ENCODE measurements at regions not wholly inside any gene's neighbourhood (a gene's known extent, or its start where the extent isn't known, plus 50 kb on each side); places are given as distances from the start of the nearest gene placed in this dataset.

DNA sequence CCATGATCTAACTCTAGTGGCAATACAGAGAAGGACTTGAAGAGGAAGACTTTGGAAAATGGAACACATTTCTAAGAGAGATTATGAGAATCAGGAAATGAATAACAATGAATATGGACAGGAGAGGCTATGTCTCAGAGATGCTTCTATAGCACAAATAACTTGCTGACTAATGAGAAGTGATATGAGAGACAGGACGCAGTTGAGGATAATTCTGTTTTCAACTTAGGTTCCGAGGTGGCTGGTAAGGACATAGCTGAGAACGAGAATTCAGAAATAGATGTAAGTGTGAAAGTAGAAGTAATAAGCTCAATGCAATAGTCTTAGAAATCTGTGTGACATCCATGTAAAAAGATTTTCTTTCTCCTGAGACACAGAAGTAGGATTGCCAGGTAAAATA is 358.1 kb upstream of the GRAMD2B start:
- DNase-seq (ENCODE audit: low read depth, low spot score), result no peak
- ChIA-PET POLR2A (no interaction called here), CTCF (no interaction called here)
- no peak overlapping the region for H3K4me3 ChIP-seq (ENCODE audit: low read depth, low read length)
- TF ChIP-seq, protein P1, sequence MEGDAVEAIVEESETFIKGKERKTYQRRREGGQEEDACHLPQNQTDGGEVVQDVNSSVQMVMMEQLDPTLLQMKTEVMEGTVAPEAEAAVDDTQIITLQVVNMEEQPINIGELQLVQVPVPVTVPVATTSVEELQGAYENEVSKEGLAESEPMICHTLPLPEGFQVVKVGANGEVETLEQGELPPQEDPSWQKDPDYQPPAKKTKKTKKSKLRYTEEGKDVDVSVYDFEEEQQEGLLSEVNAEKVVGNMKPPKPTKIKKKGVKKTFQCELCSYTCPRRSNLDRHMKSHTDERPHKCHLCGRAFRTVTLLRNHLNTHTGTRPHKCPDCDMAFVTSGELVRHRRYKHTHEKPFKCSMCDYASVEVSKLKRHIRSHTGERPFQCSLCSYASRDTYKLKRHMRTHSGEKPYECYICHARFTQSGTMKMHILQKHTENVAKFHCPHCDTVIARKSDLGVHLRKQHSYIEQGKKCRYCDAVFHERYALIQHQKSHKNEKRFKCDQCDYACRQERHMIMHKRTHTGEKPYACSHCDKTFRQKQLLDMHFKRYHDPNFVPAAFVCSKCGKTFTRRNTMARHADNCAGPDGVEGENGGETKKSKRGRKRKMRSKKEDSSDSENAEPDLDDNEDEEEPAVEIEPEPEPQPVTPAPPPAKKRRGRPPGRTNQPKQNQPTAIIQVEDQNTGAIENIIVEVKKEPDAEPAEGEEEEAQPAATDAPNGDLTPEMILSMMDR (IDR thresholded peaks at IDR 0.05; ENCODE audit: insufficient read depth, low read length, missing control alignments), result no peak

DNA sequence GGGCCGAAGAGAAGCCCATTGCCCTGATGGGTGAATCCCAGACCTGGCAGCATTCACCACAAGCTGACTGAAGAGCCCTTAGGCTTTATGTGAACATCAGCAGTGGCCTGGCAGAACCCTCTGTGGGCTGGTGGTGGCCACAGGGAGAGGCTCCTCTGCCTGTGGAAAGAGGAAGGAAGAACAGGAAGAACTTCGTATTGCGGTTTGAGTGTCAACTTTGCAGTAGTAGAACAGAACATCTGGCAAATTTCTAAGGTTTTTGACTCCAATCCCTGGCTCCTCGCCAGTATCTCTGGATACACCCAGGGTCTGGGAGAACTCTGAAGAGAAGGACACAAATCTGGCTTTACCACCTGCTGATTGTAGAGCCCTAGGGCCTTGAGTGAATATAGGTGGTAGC is 356.4 kb upstream of the GRAMD2B start:
- TF ChIP-seq, protein P1 (IDR thresholded peaks at IDR 0.05; ENCODE audit: insufficient read depth, low read length, missing control alignments), result no peak
- ChIA-PET CTCF (no interaction called here), POLR2A (no interaction called here)
- no peak for DNase-seq (ENCODE audit: low read depth, low spot score)
- no peak overlapping the region for H3K4me3 ChIP-seq (ENCODE audit: low read depth, low read length)

DNA sequence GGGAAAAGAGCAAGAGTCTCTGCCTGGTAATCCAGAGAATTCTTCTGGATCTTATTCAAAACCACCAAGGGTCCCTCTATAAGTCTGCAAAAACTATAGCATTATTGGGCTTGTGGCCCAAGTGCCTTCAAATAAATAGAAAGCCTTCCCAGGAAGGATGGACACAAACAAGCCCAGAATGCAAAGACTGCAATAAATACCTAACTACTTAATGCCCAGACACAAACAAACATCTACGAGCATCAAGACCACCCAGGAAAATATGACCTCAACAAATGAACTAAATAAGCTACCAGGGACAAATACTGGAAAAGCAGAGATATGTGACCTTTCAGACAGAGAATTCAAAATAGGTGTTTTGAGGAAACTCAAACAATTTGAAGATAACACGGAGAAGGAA is 355.8 kb upstream of the GRAMD2B start:
- CTCF ChIA-PET, result no interaction called here
- TF ChIP-seq, protein P1 (IDR thresholded peaks at IDR 0.05; ENCODE audit: insufficient read depth, low read length, missing control alignments), result no peak
- POLR2A ChIA-PET, result no interaction called here
- no peak overlapping the region for H3K4me3 ChIP-seq (ENCODE audit: low read depth, low read length)
- DNase-seq (ENCODE audit: low read depth, low spot score), result no peak

DNA sequence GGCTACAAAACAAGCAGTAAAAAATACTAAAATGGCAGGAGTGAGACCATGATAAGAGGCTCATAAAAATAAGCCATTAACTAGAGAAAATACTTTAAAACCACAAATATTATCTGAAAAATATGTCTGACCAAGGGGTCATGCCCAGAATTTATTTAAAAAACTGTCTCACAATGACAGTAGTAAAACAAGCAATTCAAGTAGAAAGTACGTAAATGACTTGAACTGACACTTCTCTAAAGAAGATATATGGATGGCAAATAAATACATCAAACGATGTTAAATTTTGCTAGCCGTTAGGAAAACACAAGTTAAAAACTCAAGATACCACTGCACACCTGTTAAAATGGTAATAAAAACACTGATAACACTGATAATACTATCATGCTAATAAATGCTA is 353.9 kb upstream of the GRAMD2B start:
- CTCF ChIA-PET, result no interaction called here
- POLR2A ChIA-PET, result no interaction called here
- H3K4me3 ChIP-seq (ENCODE audit: low read depth, low read length), result no peak overlapping the region
- TF ChIP-seq, protein P1 (IDR thresholded peaks at IDR 0.05; ENCODE audit: insufficient read depth, low read length, missing control alignments), result no peak
- no peak for DNase-seq (ENCODE audit: low read depth, low spot score)

DNA sequence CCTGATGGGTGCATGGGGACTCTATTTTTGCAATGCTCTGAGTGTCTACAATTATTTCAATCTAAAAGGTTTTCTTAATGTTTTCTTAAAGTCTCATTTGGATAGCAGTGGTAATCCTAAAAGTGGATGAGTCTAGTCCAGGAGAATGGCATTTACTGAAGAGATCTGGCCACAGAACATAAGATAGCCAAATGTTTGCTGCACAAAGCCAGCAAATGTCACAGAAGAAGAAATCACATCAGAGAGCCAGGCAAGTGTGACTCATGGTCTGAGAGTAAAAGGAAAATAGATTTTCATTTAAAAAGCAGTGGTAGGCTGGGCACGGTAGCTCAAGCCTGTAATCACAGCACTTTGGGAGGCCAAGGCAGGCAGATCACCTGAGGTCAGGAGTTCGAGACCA is 352.7 kb upstream of the GRAMD2B start:
- no peak for DNase-seq (ENCODE audit: low read depth, low spot score)
- ChIA-PET POLR2A (no interaction called here), CTCF (no interaction called here)
- no peak overlapping the region for H3K4me3 ChIP-seq (ENCODE audit: low read depth, low read length)
- TF ChIP-seq, protein P1 (IDR thresholded peaks at IDR 0.05; ENCODE audit: insufficient read depth, low read length, missing control alignments), result no peak

DNA sequence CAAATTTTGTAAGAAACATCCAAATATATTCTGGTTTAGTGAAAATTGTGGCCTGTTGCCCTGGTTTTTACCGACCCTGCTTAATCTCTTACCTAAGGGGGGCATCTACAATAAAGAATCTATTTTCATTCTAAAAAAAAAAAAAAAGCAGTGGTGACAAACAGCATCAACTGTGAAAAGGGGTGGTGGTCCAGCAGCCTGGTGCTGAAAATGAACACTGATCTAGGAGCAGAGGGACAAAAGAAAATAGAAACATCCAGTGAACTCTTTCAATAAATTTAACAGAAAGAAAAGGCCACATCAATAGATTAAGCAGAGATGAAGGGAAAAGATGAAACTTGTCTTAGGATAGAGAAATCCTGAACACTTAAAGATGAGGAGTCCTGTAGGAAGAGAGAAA is 348.7 kb upstream of the GRAMD2B start:
- no peak for DNase-seq (ENCODE audit: low read depth, low spot score)
- CTCF ChIA-PET, result no interaction called here
- POLR2A ChIA-PET, result no interaction called here
- no peak overlapping the region for H3K4me3 ChIP-seq (ENCODE audit: low read depth, low read length)
- TF ChIP-seq, protein P1 (IDR thresholded peaks at IDR 0.05; ENCODE audit: insufficient read depth, low read length, missing control alignments), result no peak
